Pancreas (tissue), 10 donors: ENCODE measurements at regions not wholly inside any gene's neighbourhood (a gene's known extent, or its start where the extent isn't known, plus 50 kb on each side); places are given as distances from the start of the nearest gene placed in this dataset.

Experiments
- ATAC-seq, 4 donors: fragments of 200-7000 bp; cut with Tn5 transposase; one replicate each; pipeline versions ENCODE4 v1.8.0 to v1.9.1; 2020; ENCODE audit warnings: mild to moderate bottlenecking in 4 of 4, moderate library complexity in 4 of 4
- DNase-seq, 6 donors: peaks; one replicate each; pipeline ENCODE4 v3.0.0-alpha.2; 2020
- FAIRE-seq: peaks from 2 replicates; lab custom pipeline; 2012; peaks lifted over from hg19 to GRCh38; lab: Jason Lieb, UNC
- H3K27ac ChIP-seq, 4 donors: fragments of 200-600 bp; sonication (generic); 1 replicate in 3 of 4; 2 replicates in 1 of 4; pipeline versions ENCODE4 v1.5.0 to v1.8.0; 2020
- H3K27me3 ChIP-seq, 4 donors: fragments of 200-600 bp; one replicate each; pipeline ENCODE4 v1.8.0; 2021
- H3K36me3 ChIP-seq, 3 donors: fragments of 200-600 bp; sonication (generic) in 1 of 3; one replicate each; pipeline versions ENCODE4 v1.5.0 to v1.8.0; 2020 to 2021
- H3K4me1 ChIP-seq, 3 donors: fragments of 200-600 bp; one replicate each; pipeline ENCODE4 v1.8.0; 2021
- H3K4me3 ChIP-seq, 4 donors: fragments of 200-600 bp; sonication (generic) in 2 of 4; one replicate each; pipeline versions ENCODE4 v1.5.0 to v1.8.0; 2020 to 2021
- H3K9me3 ChIP-seq, 4 donors: fragments of 200-600 bp; one replicate each; pipeline ENCODE4 v1.8.0; 2021
- CTCF ChIP-seq, 4 donors: fragments of 200-600 bp; sonication (generic) in 3 of 4; IDR thresholded peaks; one replicate each; pipeline versions ENCODE4 v1.5.0 to v1.8.0; 2021; ENCODE audit warnings: antibody characterized with exemption in 4 of 4
- WGBS, 2 donors: extraction: QIAGEN DNeasy Blood & Tissue Kit; methylation state at CpG; one replicate each; pipeline ENCODE4 v1.1.7; 2013; 5-methylcytosine and 5-hydroxymethylcytosine counted together
- intact Hi-C, 3 donors: fragments of 100-400 bp; cut with DNase I; formaldehyde crosslinking; loops; one replicate each; pipeline versions ENCODE4 v1.11.1 to v1.14.2; 2022
- donor health status: healthy with polysubstance abuse.
- donor health status: DM: no; HTN: no; CAD: no; lungs with moderate emphysema.
- donor health status: DM: no; HTN: no; CAD: no.
- donor health status: control.
- donor health status: control.
- donor health status: Bipolar disorder and iron deficiency.
- donor health status: DM: yes; HTN: yes; CAD: no.
- donor health status: DM: no; HTN: no; CAD: no.
- donor health status: DM: no; HTN: no; CAD: no.
- donor health status: DM: yes; HTN: yes; CAD: no.

- TF ChIP-seq CTCF (IDR thresholded peaks at IDR 0.05): no peak
- no peaks in the 10 kb centered on the region for H3K9me3 ChIP-seq
- H3K4me3 ChIP-seq: no peak overlapping the region
- FAIRE-seq (no peak), DNase-seq (no peak), ATAC-seq (no peak)
- no peak overlapping the region for H3K27ac ChIP-seq
- 20 to 22% methylated on average over 4 of the region's 4 CpGs for WGBS, 2 donors
- no peaks in the 10 kb centered on the region for H3K36me3 ChIP-seq
- no peaks in the 10 kb centered on the region for H3K4me1 ChIP-seq
- no peaks in the 10 kb centered on the region for H3K27me3 ChIP-seq
- intact Hi-C loops: no loop called here
Measured at GRCh38 chr14:53881161-53881871, 75.3 kb downstream of the BMP4 start.

- Histone ChIP-seq H3K27ac (no peak overlapping the region), H3K4me3 (no peak overlapping the region), H3K27me3 (no peaks in the 10 kb centered on the region), H3K36me3 (no peaks in the 10 kb centered on the region), H3K9me3 (no peaks in the 10 kb centered on the region), H3K4me1 (no peaks in the 10 kb centered on the region)
- TF ChIP-seq CTCF (IDR thresholded peaks at IDR 0.05): no peak
- no peak for ATAC-seq
- intact Hi-C loops: no loop called here
- 63 to 88% methylated on average over 1 of the region's 1 CpG for WGBS, 2 donors
- no peak for DNase-seq
- FAIRE-seq: no peak
Measured at GRCh38 chr14:53880761-53881160, 75.9 kb downstream of the BMP4 start.

GRCh38 chr14:53879747-53880146 is 76.9 kb downstream of the BMP4 start:
- TF ChIP-seq CTCF (IDR thresholded peaks at IDR 0.05): no peak
- Histone ChIP-seq H3K4me1 (no peaks in the 10 kb centered on the region), H3K27ac (no peak overlapping the region), H3K27me3 (no peaks in the 10 kb centered on the region), H3K4me3 (no peak overlapping the region), H3K9me3 (no peaks in the 10 kb centered on the region), H3K36me3 (no peaks in the 10 kb centered on the region)
- intact Hi-C loops: no loop called here
- WGBS, 2 donors: 60 to 62% methylated on average over 6 of the region's 6 CpGs
- no peak for ATAC-seq
- DNase-seq: no peak
- no peak for FAIRE-seq

GRCh38 chr14:53879022-53879686 is 77.5 kb downstream of the BMP4 start:
- H3K36me3 ChIP-seq: no peaks in the 10 kb centered on the region
- H3K27ac ChIP-seq: no peak overlapping the region
- intact Hi-C loops: no loop called here
- no peak for DNase-seq
- no peaks in the 10 kb centered on the region for H3K4me1 ChIP-seq
- ATAC-seq: no peak
- 50 to 59% methylated on average over 8 of the region's 8 CpGs for WGBS, 2 donors
- no peaks in the 10 kb centered on the region for H3K27me3 ChIP-seq
- no peak for FAIRE-seq
- no peaks in the 10 kb centered on the region for H3K9me3 ChIP-seq
- no peak overlapping the region for H3K4me3 ChIP-seq
- no peak for TF ChIP-seq CTCF (IDR thresholded peaks at IDR 0.05)

- no peak overlapping the region for H3K27ac ChIP-seq
- no peaks in the 10 kb centered on the region for H3K4me1 ChIP-seq
- no peak for TF ChIP-seq CTCF (IDR thresholded peaks at IDR 0.05)
- H3K4me3 ChIP-seq: no peak overlapping the region
- no peak for FAIRE-seq
- no peak for DNase-seq
- H3K9me3 ChIP-seq: no peaks in the 10 kb centered on the region
- whole genome bisulfite sequencing, 2 donors: 84 to 89% methylated on average over 2 of the region's 2 CpGs
- no peak for ATAC-seq
- no peaks in the 10 kb centered on the region for H3K27me3 ChIP-seq
- H3K36me3 ChIP-seq: no peaks in the 10 kb centered on the region
- intact Hi-C loops: no loop called here
Measured at GRCh38 chr14:53875324-53875897, 81.2 kb downstream of the BMP4 start.
